ENCODE measurements at regions not wholly inside any gene's neighbourhood (a gene's known extent, or its start where the extent isn't known, plus 50 kb on each side); places are given as distances from the start of the nearest gene placed in this dataset.
"Not testable (repeated sequence)": the region's sequence is repeated elsewhere in the genome, so short reads cannot be mapped to it uniquely, and the experiment has no call there.

DNA sequence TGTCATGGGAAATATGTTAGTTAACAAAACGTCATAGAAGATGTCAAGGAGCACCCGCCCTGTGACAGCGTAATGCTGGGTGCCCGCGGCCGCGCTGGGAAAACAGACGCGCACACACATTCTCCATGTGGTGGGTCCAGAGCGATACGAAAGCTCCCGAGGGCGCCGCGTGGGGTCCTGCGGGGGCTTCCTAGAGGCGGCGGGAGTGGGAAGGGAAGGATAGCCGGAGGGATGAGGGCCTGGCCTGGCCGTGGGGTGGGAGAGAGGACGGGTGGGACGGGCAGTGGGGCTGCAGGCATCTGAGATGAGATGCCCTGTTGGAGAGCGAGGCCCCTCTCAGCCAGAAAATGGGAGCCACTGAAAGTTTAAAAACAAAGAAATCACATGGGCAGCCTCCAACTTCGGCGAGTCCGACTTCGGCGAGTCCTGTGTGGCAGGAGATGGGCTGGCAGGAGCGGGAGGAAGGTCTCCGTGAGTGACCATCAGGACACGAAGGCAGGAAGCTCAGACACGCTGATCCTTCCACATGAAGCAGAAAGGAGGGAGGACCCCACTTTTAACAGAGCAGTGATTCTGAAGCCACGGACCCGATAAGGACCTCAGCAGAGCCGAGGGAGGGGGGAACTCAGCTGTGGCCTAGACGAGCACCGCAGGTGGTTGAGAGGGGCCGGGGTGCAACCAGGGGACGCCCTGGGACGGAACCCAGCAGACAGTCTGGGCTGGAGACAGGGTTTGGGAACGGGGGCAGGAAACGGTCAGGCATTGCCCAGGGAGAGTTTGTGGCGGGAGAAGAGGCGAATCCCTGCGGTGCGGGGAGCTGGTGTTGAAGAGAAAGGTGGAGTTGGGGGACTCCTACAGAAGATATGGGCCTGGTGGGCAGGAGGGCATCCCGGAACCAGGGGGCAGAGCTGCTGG lies 114.1 kb upstream of the FRMD1 start:
- no peak for DNase-seq (ENCODE audit: low spot score)

DNA sequence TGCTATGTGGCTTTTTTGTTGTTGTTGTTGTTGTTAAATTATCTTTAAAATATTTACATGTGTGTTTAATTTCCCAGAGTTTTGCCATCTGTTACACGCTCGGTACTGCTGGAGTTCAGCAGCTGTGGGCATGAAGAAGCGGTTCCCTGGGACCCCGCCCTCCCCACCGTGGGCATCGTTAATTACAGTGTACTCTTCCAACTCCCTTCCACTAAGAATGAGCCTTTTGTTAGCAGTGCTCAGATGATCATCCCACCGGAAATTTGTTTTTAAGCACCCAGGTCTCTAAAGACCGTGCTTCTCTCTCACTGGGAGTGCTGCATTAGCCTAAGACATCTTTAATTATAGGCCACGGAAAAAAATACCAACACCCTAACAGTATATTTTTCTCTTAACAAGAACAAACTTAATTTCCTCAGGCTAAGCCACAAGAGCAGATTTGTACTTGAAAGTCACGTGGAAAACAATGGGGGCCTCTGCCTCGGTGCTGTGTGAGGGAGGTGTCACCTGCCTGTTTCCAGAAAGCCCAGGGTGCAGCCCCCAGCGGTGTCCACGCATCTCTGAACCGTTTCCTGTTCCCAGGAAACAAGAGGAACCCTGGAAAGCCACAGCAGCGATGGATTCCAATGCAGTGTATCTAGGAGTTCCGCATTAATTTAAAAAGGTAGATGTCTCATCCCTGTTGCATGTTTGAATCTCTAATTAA lies 113.3 kb upstream of the FRMD1 start:
- DNase-seq (ENCODE audit: low spot score), result no peak

DNA sequence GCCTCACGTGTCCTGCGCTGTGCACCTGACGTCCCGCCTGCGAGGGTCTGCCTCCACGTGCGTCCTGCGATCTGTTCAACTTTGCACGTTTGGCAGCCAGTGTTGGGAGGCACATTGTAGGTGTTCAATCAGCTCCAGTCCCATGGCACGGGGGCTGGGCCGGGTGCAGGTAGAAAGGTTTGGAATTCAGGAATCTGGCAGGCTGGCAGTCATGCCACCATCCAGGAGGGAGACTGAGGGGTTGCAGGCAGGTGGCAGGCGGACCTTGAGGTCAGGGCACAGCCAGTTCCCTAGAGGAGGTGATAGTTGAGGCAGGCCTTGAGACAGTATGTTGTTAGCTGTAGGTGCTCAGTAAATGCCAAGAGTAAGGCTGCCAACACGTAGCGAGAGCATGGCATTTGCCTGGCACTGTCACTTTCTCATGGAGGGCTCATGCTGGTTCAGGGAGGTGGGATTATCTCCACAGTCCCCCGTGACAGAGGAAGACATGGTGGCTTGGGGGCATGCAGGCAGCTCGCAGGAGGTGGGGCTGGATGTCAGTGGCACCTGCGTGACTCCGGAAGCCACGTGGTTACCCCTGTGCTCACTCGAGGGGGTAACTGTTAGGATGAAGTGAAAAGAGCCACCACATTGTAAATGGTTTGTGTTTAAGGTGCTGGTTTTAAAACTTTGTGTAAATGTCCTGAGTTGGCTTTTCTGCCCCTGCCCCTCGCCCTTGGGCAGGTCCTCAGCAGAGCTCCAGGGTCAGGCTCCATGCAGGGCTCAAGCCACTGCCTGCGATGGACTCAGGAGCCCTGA lies 111.8 kb upstream of the FRMD1 start:
- DNase-seq (ENCODE audit: low spot score), result no peak

DNA sequence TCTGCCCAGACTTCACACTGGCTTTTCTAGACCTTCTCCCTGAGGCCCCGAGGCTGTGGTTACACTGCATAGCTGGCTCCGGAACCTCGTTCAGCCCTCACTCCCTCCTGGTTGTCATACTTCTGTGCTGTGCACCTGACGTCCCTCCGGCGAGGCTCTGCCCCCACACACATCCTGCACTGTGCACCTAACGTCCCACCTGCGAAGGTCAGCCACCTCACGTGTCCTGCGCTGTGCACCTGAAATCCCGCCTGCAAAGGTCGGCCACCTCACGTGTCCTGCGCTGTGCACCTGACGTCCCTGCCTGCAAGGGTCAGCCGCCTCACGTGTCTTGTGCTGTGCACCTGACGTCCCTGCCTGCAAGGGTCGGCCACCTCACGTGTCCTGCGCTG lies 111.0 kb upstream of the FRMD1 start:
- no peak for DNase-seq (ENCODE audit: low spot score)

DNA sequence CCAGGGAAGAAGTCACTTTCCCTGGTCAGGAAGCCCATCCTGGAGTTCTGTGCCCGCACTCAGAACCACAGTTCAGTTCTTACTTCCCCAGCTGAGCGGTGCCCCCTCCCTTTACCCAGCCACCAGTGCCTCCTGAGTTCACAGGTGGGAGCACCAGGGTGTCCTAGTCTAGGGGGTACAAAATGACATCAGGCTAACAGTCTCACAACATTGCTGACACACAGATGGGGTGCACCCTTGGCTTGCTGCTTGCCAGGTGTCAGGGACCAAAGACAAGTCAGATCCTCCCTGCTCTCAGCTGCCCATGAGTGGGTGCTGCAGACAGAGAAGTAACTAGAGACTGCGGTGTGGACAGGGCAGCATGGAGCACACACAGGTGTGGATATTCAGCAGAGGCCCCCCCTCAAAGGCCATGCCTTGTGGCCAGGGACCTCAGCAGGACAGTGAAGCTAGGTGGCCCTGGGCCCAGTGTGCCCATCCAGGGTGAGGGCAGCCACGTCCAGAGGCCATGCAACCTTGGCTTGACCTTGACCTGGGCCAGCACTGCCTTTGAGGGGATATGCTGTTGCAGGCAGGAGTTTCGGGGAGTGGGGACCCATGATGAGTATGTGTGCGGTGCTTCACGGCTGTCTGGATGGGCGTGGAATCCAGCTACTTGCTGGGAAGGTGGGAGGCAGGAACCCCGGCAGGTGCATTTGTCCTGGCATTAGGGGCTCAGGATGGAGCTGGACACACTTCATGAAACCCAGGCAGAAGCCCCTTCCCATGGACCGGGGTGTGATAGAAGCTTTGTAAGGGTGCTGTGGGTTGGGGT lies 110.4 kb upstream of the FRMD1 start:
- no peak for DNase-seq (ENCODE audit: low spot score)

DNA sequence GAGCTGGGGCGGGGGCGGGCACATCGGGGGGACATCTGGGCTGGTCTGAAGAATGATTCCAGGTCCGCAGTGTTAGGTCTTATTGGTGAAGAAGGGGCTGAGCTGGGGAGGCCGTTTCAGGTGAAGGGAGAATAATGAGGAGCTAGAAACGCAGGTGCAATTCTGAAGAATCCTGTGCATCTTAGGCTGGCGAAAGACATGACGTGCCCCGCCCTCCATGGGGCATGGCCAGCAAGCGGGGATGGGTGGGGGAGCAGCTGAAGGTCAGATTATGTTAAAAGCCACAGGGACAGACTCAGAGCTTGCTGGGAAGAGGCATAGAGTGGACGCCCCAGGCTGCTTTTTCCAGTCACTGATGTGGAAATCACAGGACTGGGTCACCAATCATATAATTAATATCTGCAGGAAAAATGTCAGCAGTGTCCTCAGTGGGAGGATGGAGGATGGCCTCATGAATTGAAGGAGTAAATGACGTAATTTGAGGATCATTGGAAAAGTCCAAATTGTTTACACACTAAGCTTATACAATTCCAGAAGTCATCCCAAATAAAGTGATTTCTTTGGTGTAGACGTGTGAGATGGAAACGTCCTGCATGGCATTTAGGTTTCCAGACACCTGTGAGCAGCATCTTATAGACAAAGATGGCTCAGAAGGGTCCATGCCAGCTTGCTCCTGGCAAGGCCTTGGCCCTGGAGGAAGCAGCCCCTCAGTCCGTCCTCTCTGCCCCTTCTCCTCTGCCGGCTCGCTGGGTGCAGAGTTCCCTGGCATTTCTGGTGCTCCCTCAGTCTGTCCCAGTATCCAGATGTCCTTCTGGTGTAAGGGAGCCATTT lies 109.6 kb upstream of the FRMD1 start:
- no peak for DNase-seq (ENCODE audit: low spot score)

DNA sequence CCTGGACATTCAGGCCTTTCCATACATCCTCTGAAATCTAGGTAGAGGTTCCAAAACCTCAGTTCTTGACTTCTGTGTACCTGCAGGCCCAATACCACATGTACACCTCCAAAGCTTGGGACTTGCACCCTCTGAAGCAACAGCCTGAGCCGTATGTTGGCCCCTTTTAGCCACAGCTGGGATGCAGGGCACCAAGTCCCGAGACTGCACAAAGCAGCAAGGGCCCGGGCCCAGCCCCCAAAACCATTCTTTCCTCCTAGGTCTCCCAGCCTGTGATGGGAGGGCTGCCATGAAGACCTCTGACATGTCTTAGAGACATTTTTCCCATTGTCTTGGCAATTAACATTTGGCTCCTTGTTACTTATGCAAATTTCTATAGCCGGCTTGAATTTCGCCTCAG lies 107.4 kb upstream of the FRMD1 start:
- no peak for DNase-seq (ENCODE audit: low spot score)

DNA sequence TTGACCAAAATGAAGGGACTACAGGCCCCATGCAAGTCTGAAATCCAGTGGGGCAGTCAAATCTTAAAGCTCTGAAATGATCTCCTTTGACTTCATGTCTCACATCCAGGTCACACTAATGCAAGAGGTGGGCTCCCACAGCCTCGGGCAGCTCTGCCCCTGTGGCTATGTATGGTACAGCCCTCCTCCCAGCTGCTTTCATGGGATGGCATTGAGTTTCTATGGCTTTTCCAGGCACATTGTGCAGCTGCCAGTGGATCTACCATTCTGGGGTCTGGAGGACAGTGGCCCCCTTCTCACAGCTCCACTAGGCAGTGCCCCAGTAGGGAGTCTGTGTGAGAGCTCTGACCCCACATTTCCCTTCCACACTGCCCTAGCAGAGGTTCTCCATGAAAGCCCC lies 107.0 kb upstream of the FRMD1 start:
- not testable (repeated sequence) for DNase-seq (ENCODE audit: low spot score)

DNA sequence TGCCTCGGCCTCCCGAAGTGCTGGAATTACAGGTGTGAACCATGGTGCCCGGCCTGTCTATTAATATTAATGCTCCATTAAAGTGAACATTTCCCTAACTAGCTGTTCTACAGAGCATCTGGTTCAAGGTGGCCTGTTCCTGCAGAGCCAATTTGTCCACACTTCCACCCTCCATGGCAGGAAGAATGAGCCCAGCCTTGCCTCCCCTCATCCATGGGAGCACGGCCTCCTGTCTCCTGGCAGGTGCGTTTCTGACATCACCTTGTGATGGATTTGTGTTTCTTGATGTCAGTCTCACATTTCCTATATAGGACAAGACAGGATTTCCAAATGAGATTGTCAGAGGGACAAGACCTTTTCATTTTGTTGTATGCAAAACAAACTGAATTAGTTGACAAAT lies 105.7 kb upstream of the FRMD1 start:
- no peak for DNase-seq (ENCODE audit: low spot score)

DNA sequence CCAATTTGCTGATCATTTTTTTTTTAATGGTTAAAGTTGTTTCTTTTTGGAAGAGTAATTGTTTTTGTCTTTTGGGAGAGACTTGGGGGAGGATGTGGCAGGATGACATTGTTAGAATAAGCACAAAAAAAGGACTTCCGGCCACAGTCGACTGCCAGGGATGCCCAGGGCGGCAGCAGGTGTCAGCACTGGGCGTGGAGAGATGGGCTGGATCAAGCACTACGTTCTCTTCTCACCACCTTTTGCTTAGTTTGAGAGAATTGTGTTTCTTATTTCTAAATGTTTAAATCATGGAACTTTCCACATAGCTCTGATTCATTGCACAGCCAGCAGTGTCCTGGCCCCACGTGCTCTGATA lies 104.6 kb upstream of the FRMD1 start:
- DNase-seq (ENCODE audit: low spot score), result no peak

DNA sequence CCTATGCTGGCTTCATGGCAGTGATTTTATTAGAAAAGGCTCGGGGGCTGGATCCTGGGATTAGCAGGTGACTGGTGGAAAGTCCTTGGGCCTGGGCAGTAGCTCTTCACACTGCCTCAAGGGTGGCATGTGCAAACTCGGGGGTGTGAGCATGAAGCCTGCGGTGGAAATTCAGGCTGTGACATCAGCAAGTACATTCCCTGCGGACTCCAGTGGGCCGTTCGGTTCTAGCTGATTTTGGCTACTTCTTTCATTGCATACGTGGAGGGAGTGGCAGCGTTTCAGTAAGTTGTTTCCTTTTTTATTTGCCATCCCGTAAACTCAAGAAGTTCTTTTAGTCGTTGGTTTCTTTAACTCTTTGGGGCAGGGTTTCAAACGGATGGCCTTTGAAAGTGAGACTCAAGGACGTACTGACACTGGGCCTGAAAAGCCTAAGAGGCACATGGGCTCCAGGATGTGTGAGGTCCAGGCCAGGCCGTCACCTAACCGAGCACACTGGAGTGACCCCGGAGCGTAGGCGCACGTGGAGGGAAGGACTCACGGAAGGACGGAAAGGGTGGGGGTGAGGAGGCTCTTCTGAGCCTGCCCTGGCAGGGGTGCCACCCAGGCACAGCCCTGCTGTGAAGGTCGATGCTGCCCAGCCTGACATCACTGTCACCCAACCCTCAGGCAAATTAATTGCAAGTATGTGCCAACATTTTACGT lies 104.0 kb upstream of the FRMD1 start:
- DNase-seq (ENCODE audit: low spot score), result no peak

DNA sequence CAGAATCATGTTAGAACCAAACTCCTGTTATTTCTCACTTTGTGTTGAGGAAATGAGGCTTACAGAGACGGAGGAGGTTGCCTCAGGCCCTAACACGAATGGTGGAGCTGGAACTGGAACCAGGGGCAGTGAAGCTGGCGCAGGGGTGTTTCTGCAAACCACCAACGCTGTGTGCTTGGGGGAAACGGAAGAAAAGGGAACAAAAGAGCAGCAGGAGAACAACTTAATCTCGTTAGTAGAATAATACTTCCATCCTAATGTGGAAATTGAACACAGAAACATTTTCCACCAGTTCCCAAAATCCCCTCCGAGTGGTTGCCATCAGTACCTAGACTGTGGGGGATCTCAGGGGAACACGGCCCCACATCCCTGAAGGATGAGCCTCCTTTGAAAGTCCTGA lies 103.4 kb upstream of the FRMD1 start:
- DNase-seq (ENCODE audit: low spot score), result no peak

DNA sequence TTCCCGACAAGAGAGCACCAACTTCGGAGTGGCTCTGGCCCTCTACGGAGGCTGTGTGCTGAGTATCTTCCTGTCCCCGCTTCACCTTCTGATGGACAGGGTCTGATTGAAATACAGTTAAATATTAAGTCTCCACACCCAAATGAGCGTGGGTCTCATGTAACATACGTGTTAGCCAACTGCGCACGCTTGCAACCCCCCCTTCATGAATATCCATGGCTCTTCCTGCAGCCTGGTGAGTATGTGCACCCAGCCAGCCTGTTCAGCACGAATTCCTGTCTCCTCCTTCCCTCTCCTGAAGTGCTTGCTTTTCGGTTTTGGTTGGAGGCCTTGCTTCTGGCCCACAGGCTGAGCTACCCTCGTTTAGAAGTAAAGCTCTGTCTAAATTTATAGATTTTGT lies 102.9 kb upstream of the FRMD1 start:
- no peak for DNase-seq (ENCODE audit: low spot score)

DNA sequence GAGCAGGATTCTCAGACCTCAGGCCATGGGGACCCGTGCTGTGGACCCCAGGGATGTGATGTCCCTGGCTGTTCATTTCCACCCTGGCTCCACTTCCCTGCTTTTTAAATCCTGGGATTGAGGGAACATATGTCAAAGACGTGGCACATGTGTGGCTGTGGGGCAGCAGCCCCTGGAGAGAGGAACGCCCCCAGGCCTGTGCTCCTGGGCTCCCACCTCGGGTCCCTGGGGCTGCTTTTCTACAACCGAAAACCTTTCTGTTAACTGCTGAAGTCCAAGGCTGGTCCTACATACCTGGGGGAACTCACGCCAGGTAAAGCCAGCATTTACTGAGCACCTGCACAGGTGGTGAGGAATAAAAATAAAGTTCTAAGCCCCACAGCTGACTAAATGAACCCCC lies 102.3 kb upstream of the FRMD1 start:
- no peak for DNase-seq (ENCODE audit: low spot score)

DNA sequence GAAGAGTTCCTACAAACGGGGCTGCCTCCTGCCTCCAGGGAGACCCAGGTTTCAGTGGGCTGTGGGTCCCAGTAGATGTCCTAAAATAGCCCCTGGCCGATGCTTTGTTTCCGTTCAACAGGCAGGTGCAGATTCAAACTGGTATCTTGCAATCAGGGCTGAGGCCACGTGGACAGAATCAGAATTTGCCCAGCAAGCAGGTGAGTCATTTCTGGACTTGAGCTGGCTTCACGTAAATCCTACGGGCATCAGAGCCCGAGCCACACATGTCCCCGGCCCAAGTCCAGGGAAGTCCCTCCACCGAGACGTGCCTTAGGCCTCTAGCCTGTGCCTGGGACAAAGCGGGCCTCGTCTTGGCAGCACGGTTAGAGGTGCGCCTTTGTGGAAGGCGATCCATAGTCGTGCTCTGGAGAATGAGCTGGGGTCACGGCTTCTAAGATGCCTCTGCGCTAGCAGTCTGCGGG lies 101.6 kb upstream of the FRMD1 start:
- DNase-seq (ENCODE audit: low spot score), result no peak

DNA sequence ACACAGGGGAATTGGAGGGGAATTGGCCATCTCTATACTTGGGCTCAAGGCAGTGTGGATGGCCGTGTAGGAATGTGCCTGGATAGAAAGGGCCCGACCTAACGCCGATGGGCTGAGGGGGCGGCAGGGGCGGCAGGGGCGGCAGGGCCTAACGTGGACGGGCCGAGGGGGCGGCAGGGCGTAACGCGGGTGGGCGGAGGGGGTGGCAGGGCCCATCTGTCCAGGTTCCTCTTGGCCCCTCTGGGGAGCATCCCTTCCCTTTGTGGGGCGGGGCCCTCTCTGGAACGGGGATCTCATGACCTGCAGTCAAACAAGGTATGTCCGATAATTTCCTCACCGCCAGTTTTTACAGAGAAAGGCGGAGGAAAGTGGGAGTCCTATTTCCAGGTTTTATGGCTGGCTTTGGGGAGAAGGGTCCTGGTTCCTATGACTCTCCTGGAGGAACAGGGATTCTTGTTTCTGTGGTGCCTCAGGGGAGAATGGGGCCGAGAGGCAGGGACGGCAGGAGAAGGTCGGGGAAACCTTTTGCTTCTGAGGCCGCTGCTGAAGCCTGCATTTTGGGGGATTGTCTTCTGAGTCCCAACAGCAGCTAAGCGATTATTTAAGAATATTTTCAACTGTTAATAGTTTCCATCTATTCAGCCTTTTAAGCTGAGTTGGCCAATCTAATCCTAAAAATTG lies 100.8 kb upstream of the FRMD1 start:
- no peak for DNase-seq (ENCODE audit: low spot score)

DNA sequence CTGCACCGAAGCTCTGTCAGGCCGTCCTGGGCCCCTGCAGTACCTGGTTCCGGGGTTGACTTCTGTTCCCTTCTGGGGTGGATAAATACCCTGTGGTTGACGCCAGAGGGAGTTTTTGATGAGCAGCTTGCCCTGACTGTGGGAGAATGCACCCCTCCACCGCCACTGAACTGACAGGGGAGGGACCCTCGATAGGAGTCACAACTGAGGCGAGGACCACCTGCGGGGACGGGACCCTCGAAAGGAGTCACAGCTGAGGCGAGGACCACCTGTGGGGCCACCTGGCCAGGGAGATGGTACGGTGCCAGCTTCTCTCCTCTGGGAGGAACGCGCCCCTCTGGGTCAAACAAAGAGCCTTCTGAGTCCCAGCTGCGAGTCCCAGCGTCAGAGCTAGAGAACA lies 100.1 kb upstream of the FRMD1 start:
- no peak for DNase-seq (ENCODE audit: low spot score)

DNA sequence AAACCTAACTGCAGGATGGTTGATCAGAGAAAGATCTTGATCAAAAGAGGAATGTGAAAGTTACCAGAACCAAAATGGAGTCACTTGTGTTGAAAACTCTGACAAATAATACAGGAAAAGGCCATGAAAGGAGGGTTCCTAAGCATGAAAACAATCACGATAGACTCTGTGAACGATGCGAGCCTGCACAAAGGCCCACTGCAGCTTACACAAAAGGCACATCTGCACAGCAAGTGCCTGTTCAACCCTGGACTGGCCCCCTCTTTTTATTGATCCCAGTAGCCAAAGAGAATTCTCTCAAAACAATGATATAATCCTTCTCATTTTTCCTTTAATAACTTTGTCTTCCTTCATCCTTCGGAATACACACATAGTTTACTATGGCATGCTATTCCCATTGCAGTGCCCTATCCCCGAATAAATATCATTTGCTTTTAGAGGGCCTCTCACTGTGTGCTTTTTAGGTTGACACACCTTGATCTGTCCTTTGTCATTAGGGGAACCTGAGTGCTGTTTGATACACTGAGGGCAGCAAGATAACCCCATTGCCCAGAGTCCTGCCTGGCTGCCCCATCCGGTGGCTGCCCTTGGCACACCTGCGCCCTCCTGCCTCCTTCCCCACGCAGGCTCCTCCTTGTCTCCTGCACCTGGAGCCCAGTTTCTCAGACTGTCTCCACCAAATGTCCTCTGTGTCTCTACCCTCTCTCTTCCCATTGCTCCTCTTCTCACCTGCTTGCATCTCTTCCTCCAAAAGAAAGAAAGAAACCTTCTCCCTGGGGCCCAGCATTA lies 98.3 kb upstream of the FRMD1 start:
- DNase-seq (ENCODE audit: low spot score), result no peak

Measured in hepatic stellate cell (primary cell).